ENCODE measurements at regions not wholly inside any gene's neighbourhood (a gene's known extent, or its start where the extent isn't known, plus 50 kb on each side); places are given as distances from the start of the nearest gene placed in this dataset.

GRCh38 chr1:223039990-223040389 lies 103.1 kb downstream of the TLR5 start:
- peaks cover 2% of the 10 kb centered on the region for H3K36me3 Mint-ChIP-seq
- no peaks in the 10 kb centered on the region for H3K27me3 ChIP-seq
- H3K4me1 ChIP-seq: no peaks in the 10 kb centered on the region
- no peak overlapping the region for H3K27ac ChIP-seq
- no peak overlapping the region for H2AFZ ChIP-seq (replicated peaks)
- no peaks in the 10 kb centered on the region for H3K79me2 ChIP-seq (ENCODE audit: low read depth)
- peaks cover 8% of the 10 kb centered on the region for H3K27me3 Mint-ChIP-seq (ENCODE audit: insufficient read depth, low read depth)
- H3K9me3 ChIP-seq (ENCODE audit: low read depth): no peaks in the 10 kb centered on the region
- no peak overlapping the region for H3K4me3 Mint-ChIP-seq
- H3K9me3 Mint-ChIP-seq: peaks cover 8% of the 10 kb centered on the region
- H4K20me1 ChIP-seq (ENCODE audit: low read depth): no peaks in the 10 kb centered on the region
- no peak for DNase-seq (ENCODE audit: low spot score)
- H3K4me1 Mint-ChIP-seq: peaks cover 9% of the 10 kb centered on the region
- TF ChIP-seq CTCF (IDR thresholded peaks at IDR 0.05): no peak
- TF ChIP-seq EZH2phosphoT487 (IDR thresholded peaks at IDR 0.05): no peak
- no peak for TF ChIP-seq EZH2 (IDR thresholded peaks at IDR 0.05)
- H3F3A ChIP-seq (ENCODE audit: low read depth): no peaks in the 10 kb centered on the region
- no peak overlapping the region for H3K4me2 ChIP-seq
- H3K36me3 ChIP-seq: no peaks in the 10 kb centered on the region
- H3K27ac Mint-ChIP-seq: no peak overlapping the region
- no peak overlapping the region for H3K9ac ChIP-seq
- H3K4me3 ChIP-seq: no peak overlapping the region

DNA sequence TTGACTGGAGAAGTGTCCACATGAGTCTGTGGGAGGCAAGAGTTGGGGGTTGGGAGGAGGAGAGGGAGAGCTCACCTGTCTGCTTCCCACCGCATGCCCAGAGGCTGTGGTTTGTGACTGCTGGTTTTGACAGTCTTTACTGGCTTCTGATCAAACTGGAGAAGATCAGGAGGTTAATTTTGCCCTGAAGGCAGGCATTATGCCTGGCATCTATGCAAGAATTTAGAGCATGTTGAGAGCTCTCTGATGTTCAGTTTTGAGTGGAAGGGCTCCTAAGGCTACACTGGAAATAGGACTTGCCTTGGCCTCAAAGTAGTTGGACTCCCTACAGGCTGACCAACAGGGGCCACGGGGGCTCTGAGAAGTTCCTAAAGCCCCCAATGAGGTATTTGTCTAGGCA lies 101.6 kb downstream of the TLR5 start:
- H3K4me1 Mint-ChIP-seq: peaks cover 9% of the 10 kb centered on the region
- no peaks in the 10 kb centered on the region for H3K27me3 ChIP-seq
- no peak for DNase-seq (ENCODE audit: low spot score)
- no peaks in the 10 kb centered on the region for H3F3A ChIP-seq (ENCODE audit: low read depth)
- H3K79me2 ChIP-seq (ENCODE audit: low read depth): no peaks in the 10 kb centered on the region
- no peak overlapping the region for H3K4me2 ChIP-seq
- no peaks in the 10 kb centered on the region for H4K20me1 ChIP-seq (ENCODE audit: low read depth)
- no peaks in the 10 kb centered on the region for H3K9me3 ChIP-seq (ENCODE audit: low read depth)
- H3K27ac ChIP-seq: no peak overlapping the region
- H3K27me3 Mint-ChIP-seq (ENCODE audit: insufficient read depth, low read depth): peaks cover 11% of the 10 kb centered on the region
- peaks cover 2% of the 10 kb centered on the region for H3K36me3 Mint-ChIP-seq
- no peak overlapping the region for H3K9ac ChIP-seq
- H3K27ac Mint-ChIP-seq: no peak overlapping the region
- peaks cover 15% of the 10 kb centered on the region for H3K9me3 Mint-ChIP-seq
- H3K36me3 ChIP-seq: no peaks in the 10 kb centered on the region
- no peak overlapping the region for H2AFZ ChIP-seq (replicated peaks)
- no peaks in the 10 kb centered on the region for H3K4me1 ChIP-seq
- TF ChIP-seq CTCF (IDR thresholded peaks at IDR 0.05) (no peak), EZH2phosphoT487 (IDR thresholded peaks at IDR 0.05) (no peak), EZH2 (IDR thresholded peaks at IDR 0.05) (no peak)
- H3K4me3 Mint-ChIP-seq: no peak overlapping the region
- no peak overlapping the region for H3K4me3 ChIP-seq

- no peaks in the 10 kb centered on the region for H3K27me3 ChIP-seq
- H3K4me3 ChIP-seq: no peak overlapping the region
- no peaks in the 10 kb centered on the region for H3K36me3 ChIP-seq
- H3K4me3 Mint-ChIP-seq: no peak overlapping the region
- no peak for DNase-seq (ENCODE audit: low spot score)
- H3F3A ChIP-seq (ENCODE audit: low read depth): no peaks in the 10 kb centered on the region
- no peak for TF ChIP-seq EZH2phosphoT487 (IDR thresholded peaks at IDR 0.05)
- no peak for TF ChIP-seq CTCF (IDR thresholded peaks at IDR 0.05)
- no peak for TF ChIP-seq EZH2 (IDR thresholded peaks at IDR 0.05)
- H3K27ac Mint-ChIP-seq: no peak overlapping the region
- no peaks in the 10 kb centered on the region for H3K9me3 ChIP-seq (ENCODE audit: low read depth)
- H3K4me2 ChIP-seq: no peak overlapping the region
- H4K20me1 ChIP-seq (ENCODE audit: low read depth): no peaks in the 10 kb centered on the region
- peaks cover 21% of the 10 kb centered on the region for H3K9me3 Mint-ChIP-seq
- no peaks in the 10 kb centered on the region for H3K4me1 ChIP-seq
- peaks cover under 1% of the 10 kb centered on the region for H3K4me1 Mint-ChIP-seq
- peaks cover 14% of the 10 kb centered on the region for H3K27me3 Mint-ChIP-seq (ENCODE audit: insufficient read depth, low read depth)
- no peak overlapping the region for H3K9ac ChIP-seq
- no peaks in the 10 kb centered on the region for H3K79me2 ChIP-seq (ENCODE audit: low read depth)
- H3K36me3 Mint-ChIP-seq: peaks cover 2% of the 10 kb centered on the region
- no peak overlapping the region for H3K27ac ChIP-seq
- H2AFZ ChIP-seq (replicated peaks): no peak overlapping the region
Measured at GRCh38 chr1:223045164-223045957, 97.7 kb downstream of the TLR5 start.

Data from neural progenitor cell (in vitro differentiated cells).